Coronary artery (tissue), 2 donors: ENCODE measurements at regions not wholly inside any gene's neighbourhood (a gene's known extent, or its start where the extent isn't known, plus 50 kb on each side); places are given as distances from the start of the nearest gene placed in this dataset.
"Not testable (repeated sequence)": the region's sequence is repeated elsewhere in the genome, so short reads cannot be mapped to it uniquely, and the experiment has no call there.

Experiments
- DNase-seq: peaks from one replicate; pipeline ENCODE4 v3.0.0-alpha.2; 2017; ENCODE audit warnings: low spot score
- H3K27ac ChIP-seq, 2 donors: fragments of 200-600 bp; sonication (generic); one replicate each; pipeline ENCODE4 v1.5.1; 2016 to 2019
- H3K4me3 ChIP-seq: fragments of 200-600 bp; sonication (generic); 2 replicates; pipeline ENCODE4 v1.5.1; 2016; ENCODE audit warnings: mild to moderate bottlenecking, moderate library complexity
- CTCF ChIP-seq: fragments of 200-600 bp; sonication (generic); IDR thresholded peaks from one replicate; pipeline ENCODE4 v1.5.1; 2019; ENCODE audit warnings: antibody characterized with exemption

- TF ChIP-seq CTCF, result no peak
- H3K4me3 ChIP-seq, result no peak overlapping the region
- H3K27ac ChIP-seq, result no peak overlapping the region
- no peak for DNase-seq
Measured at GRCh38 chr17:71799657-71800056, 321.2 kb upstream of the SOX9 start.

GRCh38 chr17:71801301-71801700, 319.5 kb upstream of the SOX9 start:
- Histone ChIP-seq H3K4me3 (no peak overlapping the region), H3K27ac (no peak overlapping the region)
- TF ChIP-seq CTCF, result no peak
- no peak for DNase-seq

- Histone ChIP-seq H3K4me3 (no peak overlapping the region), H3K27ac (no peak overlapping the region)
- DNase-seq, result no peak
- TF ChIP-seq CTCF, result no peak
Measured at GRCh38 chr17:71802663-71803062, 318.2 kb upstream of the SOX9 start.

- Histone ChIP-seq H3K27ac (no peak overlapping the region), H3K4me3 (no peak overlapping the region)
- DNase-seq, result no peak
- no peak for TF ChIP-seq CTCF
Measured at GRCh38 chr17:71803656-71804284, 317.1 kb upstream of the SOX9 start.

- TF ChIP-seq CTCF, result no peak
- no peak overlapping the region for H3K4me3 ChIP-seq
- no peak for DNase-seq
- no peak overlapping the region for H3K27ac ChIP-seq
Measured at GRCh38 chr17:71809537-71809936, 311.3 kb upstream of the SOX9 start.

- not testable (repeated sequence) for DNase-seq, H3K27ac ChIP-seq, H3K4me3 ChIP-seq
Measured at GRCh38 chr17:71813861-71814260, 307.0 kb upstream of the SOX9 start.

- no peak for DNase-seq
- Histone ChIP-seq H3K27ac (no peak overlapping the region), H3K4me3 (no peak overlapping the region)
- no peak for TF ChIP-seq CTCF
Measured at GRCh38 chr17:71821511-71821910, 299.3 kb upstream of the SOX9 start.

- Histone ChIP-seq H3K27ac (no peak overlapping the region), H3K4me3 (no peak overlapping the region)
- no peak for DNase-seq
- no peak for TF ChIP-seq CTCF
Measured at GRCh38 chr17:71824671-71825070, 296.1 kb upstream of the SOX9 start.
